HCT116 (cell line): ENCODE measurements at regions not wholly inside any gene's neighbourhood (a gene's known extent, or its start where the extent isn't known, plus 50 kb on each side); places are given as distances from the start of the nearest gene placed in this dataset.

Source experiments
- ATAC-seq: fragments of 200-7000 bp; cut with Tn5 transposase; 2 replicates; pipeline ENCODE4 v1.9.1; 2020; ENCODE audit warnings: mild to moderate bottlenecking, moderate library complexity
- BruUV-seq: library from RNA; stranded (reverse); fragments of 400-500 nt; replicated peaks from 2 replicates; lab custom pipeline; 2021; lab: Mats Ljungman, UMichigan
- CTCF ChIA-PET: fragments of 300-600 bp; sonication (Branson Sonifier 250); formaldehyde crosslinking; loops from one replicate; lab custom pipeline; 2021; ENCODE audit warnings: antibody characterized with exemption; lab: Charles Lee
- POLR2A ChIA-PET: fragments of 300-600, 350-600 bp; sonication (Branson Sonifier 250); formaldehyde crosslinking; loops from one replicate; lab custom pipeline; 2021; ENCODE audit warnings: antibody characterized with exemption; lab: Charles Lee
- RAD21 ChIA-PET, 2 experiments: fragments of 300-600 bp; sonication (Branson Sonifier 250); formaldehyde crosslinking; loops; one replicate each; lab custom pipeline; 2023; ENCODE audit warnings: low total read pairs in 2 of 2; ENCODE audit not compliant: uncharacterized antibody in 2 of 2, unreplicated experiment in 2 of 2, low non-redundant PET in 1 of 2; lab: Charles Lee
- DNase-seq: peaks from one replicate; pipeline ENCODE4 v3.0.0-alpha.2; 2010; ENCODE audit warnings: low read depth, low spot score
- H2AFZ ChIP-seq: fragments of 200-600 bp; shearing (Covaris generic), sonication (generic); 2 replicates; pipeline ENCODE4 v1.6.1; 2017; ENCODE audit warnings: low read depth, mixed run types, mixed read lengths, antibody characterized with exemption, low read length; ENCODE audit not compliant: poor library complexity, severe bottlenecking
- H3K27ac ChIP-seq: 2 replicates; pipeline ENCODE4 v1.5.1; 2012; ENCODE audit warnings: low read depth, low read length
- H3K27me3 ChIP-seq: fragments of 200-600 bp; sonication (generic); 2 replicates; pipeline ENCODE4 v1.6.1; 2016; ENCODE audit warnings: mixed run types, low read length, mixed read lengths; ENCODE audit not compliant: insufficient read depth
- H3K36me3 ChIP-seq, 2 experiments: fragments of 200-500 bp in 1 of 2; fragments of 200-600 bp in 1 of 2; sonication (Bioruptor generic) in 1 of 2; sonication (generic) in 1 of 2; 2 replicates each; pipeline versions ENCODE4 v1.5.1 to v1.6.1; 2014 to 2016; ENCODE audit warnings: low read length in 2 of 2, inconsistent platforms in 1 of 2, mixed read lengths in 1 of 2, mixed run types in 1 of 2; ENCODE audit not compliant: insufficient read depth in 2 of 2, control insufficient read depth in 1 of 2
- H3K4me1 ChIP-seq, 2 experiments: fragments of 200-600 bp in 1 of 2; sonication (generic) in 1 of 2; 2 replicates each; pipeline versions ENCODE4 v1.5.1 to v1.6.1; 2012 to 2017; ENCODE audit warnings: low read length in 2 of 2, inconsistent platforms in 1 of 2, mild to moderate bottlenecking in 1 of 2, mixed read lengths in 1 of 2, mixed run types in 1 of 2, moderate library complexity in 1 of 2; ENCODE audit not compliant: insufficient read depth in 2 of 2, control insufficient read depth in 1 of 2
- H3K4me2 ChIP-seq: fragments of 200-600 bp; sonication (generic); 2 replicates; pipeline ENCODE4 v1.6.1; 2017; ENCODE audit warnings: mixed run types, low read length, mixed read lengths
- H3K4me3 ChIP-seq, 2 experiments: fragments of 200-600 bp in 1 of 2; sonication (generic) in 1 of 2; replicated peaks in 1 of 2; 2 replicates each; pipeline ENCODE4 v1.5.1; 2011 to 2016; ENCODE audit warnings: low read length in 2 of 2, control low read depth in 1 of 2, low read depth in 1 of 2, mild to moderate bottlenecking in 1 of 2, mixed read lengths in 1 of 2, mixed run types in 1 of 2
- H3K79me2 ChIP-seq: fragments of 200-600 bp; sonication (generic); 2 replicates; pipeline ENCODE4 v1.6.1; 2017; ENCODE audit warnings: mild to moderate bottlenecking, mixed run types, low read length, moderate library complexity, mixed read lengths; ENCODE audit not compliant: insufficient read depth
- H3K9ac ChIP-seq: fragments of 200-600 bp; sonication (generic); 2 replicates; pipeline ENCODE4 v1.6.1; 2016; ENCODE audit warnings: low read length, mixed read lengths
- H3K9me2 ChIP-seq: fragments of 200-600 bp; sonication (generic), shearing (Covaris generic); 2 replicates; pipeline ENCODE4 v1.6.1; 2017; ENCODE audit warnings: mixed run types, mild to moderate bottlenecking, moderate library complexity; ENCODE audit not compliant: insufficient read depth
- H3K9me3 ChIP-seq, 2 experiments: fragments of 200-500 bp in 1 of 2; fragments of 200-600 bp in 1 of 2; sonication (Bioruptor generic) in 1 of 2; sonication (generic) in 1 of 2; 2 replicates each; pipeline ENCODE4 v1.6.1; 2014 to 2017; ENCODE audit warnings: low read length in 2 of 2, mixed read lengths in 2 of 2, inconsistent platforms in 1 of 2, low read depth in 1 of 2, mild to moderate bottlenecking in 1 of 2, mixed run types in 1 of 2, moderate library complexity in 1 of 2; ENCODE audit not compliant: control insufficient read depth in 1 of 2, insufficient read depth in 1 of 2
- H4K20me1 ChIP-seq: fragments of 200-600 bp; sonication (generic), shearing (Covaris generic); 2 replicates; pipeline ENCODE4 v1.6.1; 2017; ENCODE audit warnings: mixed run types, mild to moderate bottlenecking, moderate library complexity; ENCODE audit not compliant: insufficient read depth
- EZH2 ChIP-seq: fragments of 200-600 bp; sonication (generic); IDR thresholded peaks from 2 replicates; pipeline ENCODE4 v1.6.1; 2017; ENCODE audit warnings: antibody characterized with exemption, mixed run types
- RAD21 ChIP-seq: IDR thresholded peaks from 2 replicates; pipeline ENCODE4 v1.6.1; 2012; ENCODE audit warnings: low read depth, mild to moderate bottlenecking
- SP1 ChIP-seq: IDR thresholded peaks from 2 replicates; pipeline ENCODE4 v1.6.1; 2012; ENCODE audit warnings: low read depth
- YY1 ChIP-seq: IDR thresholded peaks from 2 replicates; pipeline ENCODE4 v1.6.1; 2011; ENCODE audit warnings: low read length, low read depth, moderate library complexity, mild to moderate bottlenecking; ENCODE audit not compliant: insufficient replicate concordance; ENCODE audit errors: extremely low read depth
- intact Hi-C: fragments of 100-400 bp; cut with micrococcal nuclease; formaldehyde crosslinking; loops from 2 replicates; pipeline ENCODE4 v1.10.0; 2022
- TF ChIP-seq, protein P1 (sequence below): IDR thresholded peaks from 2 replicates; pipeline ENCODE4 v1.6.1; 2011; ENCODE audit warnings: mild to moderate bottlenecking, low read length, moderate library complexity; ENCODE audit not compliant: insufficient replicate concordance; ENCODE audit errors: extremely low read depth
- TF ChIP-seq, protein P2 (sequence below): IDR thresholded peaks from 2 replicates; pipeline ENCODE4 v1.6.1; 2012; ENCODE audit warnings: low read depth

- TF ChIP-seq YY1 (no peak), SP1 (no peak)
- TF ChIP-seq, protein P1, sequence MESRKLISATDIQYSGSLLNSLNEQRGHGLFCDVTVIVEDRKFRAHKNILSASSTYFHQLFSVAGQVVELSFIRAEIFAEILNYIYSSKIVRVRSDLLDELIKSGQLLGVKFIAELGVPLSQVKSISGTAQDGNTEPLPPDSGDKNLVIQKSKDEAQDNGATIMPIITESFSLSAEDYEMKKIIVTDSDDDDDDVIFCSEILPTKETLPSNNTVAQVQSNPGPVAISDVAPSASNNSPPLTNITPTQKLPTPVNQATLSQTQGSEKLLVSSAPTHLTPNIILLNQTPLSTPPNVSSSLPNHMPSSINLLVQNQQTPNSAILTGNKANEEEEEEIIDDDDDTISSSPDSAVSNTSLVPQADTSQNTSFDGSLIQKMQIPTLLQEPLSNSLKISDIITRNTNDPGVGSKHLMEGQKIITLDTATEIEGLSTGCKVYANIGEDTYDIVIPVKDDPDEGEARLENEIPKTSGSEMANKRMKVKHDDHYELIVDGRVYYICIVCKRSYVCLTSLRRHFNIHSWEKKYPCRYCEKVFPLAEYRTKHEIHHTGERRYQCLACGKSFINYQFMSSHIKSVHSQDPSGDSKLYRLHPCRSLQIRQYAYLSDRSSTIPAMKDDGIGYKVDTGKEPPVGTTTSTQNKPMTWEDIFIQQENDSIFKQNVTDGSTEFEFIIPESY: no peak
These were observed 357.1 kb upstream of the CFAP20DC start (continued) for GRCh38 chr3:59406943-59407342.

DNA sequence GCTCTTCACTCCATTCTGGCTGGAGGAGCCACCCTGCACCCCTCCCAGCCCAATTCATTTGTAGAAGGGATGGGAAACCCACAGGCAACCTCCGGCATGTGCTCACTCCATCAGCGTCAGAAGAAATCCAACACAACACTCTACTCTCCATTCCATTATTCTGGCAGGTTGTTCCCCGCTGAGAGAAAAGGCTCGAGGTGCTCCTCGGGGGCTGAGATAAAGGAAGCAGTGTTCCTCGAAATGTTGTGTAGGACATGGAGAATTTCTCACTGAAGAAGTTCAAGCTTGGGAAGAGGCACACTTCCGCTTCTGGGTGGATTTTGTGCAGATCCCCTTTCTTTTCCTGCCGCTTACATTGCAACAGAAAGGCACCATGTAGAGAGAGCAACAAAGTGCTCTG lies 355.0 kb upstream of the CFAP20DC start:
- no peaks in the 10 kb centered on the region for H3K9me2 ChIP-seq
- peaks cover 29% of the 10 kb centered on the region; the same call in 1 of the 2 replicates for H3K27me3 ChIP-seq
- POLR2A ChIA-PET: no interaction called here
- no peaks in the 10 kb centered on the region for H3K36me3 ChIP-seq
- no peak for ATAC-seq
- H2AFZ ChIP-seq: no peak overlapping the region
- no peaks in the 10 kb centered on the region for H3K79me2 ChIP-seq
- CTCF ChIA-PET: no interaction called here
- no peak overlapping the region for H3K27ac ChIP-seq
- no peak overlapping the region for H3K4me3 ChIP-seq
- no peaks in the 10 kb centered on the region for H3K4me1 ChIP-seq
- no peak overlapping the region for H3K4me2 ChIP-seq
- H3K9ac ChIP-seq: no peak overlapping the region
- no TSS peak for BruUV-seq
- no peak for DNase-seq
- RAD21 ChIA-PET: no interaction called here
- no peaks in the 10 kb centered on the region for H3K9me3 ChIP-seq
- TF ChIP-seq, protein P2, sequence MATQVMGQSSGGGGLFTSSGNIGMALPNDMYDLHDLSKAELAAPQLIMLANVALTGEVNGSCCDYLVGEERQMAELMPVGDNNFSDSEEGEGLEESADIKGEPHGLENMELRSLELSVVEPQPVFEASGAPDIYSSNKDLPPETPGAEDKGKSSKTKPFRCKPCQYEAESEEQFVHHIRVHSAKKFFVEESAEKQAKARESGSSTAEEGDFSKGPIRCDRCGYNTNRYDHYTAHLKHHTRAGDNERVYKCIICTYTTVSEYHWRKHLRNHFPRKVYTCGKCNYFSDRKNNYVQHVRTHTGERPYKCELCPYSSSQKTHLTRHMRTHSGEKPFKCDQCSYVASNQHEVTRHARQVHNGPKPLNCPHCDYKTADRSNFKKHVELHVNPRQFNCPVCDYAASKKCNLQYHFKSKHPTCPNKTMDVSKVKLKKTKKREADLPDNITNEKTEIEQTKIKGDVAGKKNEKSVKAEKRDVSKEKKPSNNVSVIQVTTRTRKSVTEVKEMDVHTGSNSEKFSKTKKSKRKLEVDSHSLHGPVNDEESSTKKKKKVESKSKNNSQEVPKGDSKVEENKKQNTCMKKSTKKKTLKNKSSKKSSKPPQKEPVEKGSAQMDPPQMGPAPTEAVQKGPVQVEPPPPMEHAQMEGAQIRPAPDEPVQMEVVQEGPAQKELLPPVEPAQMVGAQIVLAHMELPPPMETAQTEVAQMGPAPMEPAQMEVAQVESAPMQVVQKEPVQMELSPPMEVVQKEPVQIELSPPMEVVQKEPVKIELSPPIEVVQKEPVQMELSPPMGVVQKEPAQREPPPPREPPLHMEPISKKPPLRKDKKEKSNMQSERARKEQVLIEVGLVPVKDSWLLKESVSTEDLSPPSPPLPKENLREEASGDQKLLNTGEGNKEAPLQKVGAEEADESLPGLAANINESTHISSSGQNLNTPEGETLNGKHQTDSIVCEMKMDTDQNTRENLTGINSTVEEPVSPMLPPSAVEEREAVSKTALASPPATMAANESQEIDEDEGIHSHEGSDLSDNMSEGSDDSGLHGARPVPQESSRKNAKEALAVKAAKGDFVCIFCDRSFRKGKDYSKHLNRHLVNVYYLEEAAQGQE: no peak
- TF ChIP-seq RAD21 (no peak), EZH2 (no peak)
- intact Hi-C loops: no loop called here
- H4K20me1 ChIP-seq: no peaks in the 10 kb centered on the region
